Common myeloid progenitor, CD34-positive (primary cell): ENCODE measurements at regions not wholly inside any gene's neighbourhood (a gene's known extent, or its start where the extent isn't known, plus 50 kb on each side); places are given as distances from the start of the nearest gene placed in this dataset.

ENCODE experiments used
- CTCF ChIA-PET: fragments of 350-600 bp; sonication (Branson Sonifier 250); formaldehyde crosslinking; loops from one replicate; lab custom pipeline; 2021; ENCODE audit warnings: antibody characterized with exemption; lab: Charles Lee
- POLR2A ChIA-PET: fragments of 350-600 bp; sonication (Branson Sonifier 250); formaldehyde crosslinking; loops from one replicate; lab custom pipeline; 2021; ENCODE audit warnings: antibody characterized with exemption; lab: Charles Lee
- DNase-seq, 3 donors: peaks; one replicate each; pipeline versions ENCODE4 v3.0.0 to v3.0.0-alpha.2; 2013
- H3K27ac ChIP-seq, 2 experiments: 1 replicate in 1 of 2; 2 replicates in 1 of 2; pipeline ENCODE4 v1.7.0; 2013; ENCODE audit warnings: inconsistent platforms in 2 of 2, low read length in 2 of 2, mild to moderate bottlenecking in 2 of 2, low read depth in 1 of 2, moderate library complexity in 1 of 2; ENCODE audit not compliant: severe bottlenecking in 2 of 2, insufficient read depth in 1 of 2, poor library complexity in 1 of 2
- H3K27me3 ChIP-seq, 5 experiments: replicated peaks in 2 of 5; 1 replicate in 3 of 5; 2 replicates in 2 of 5; pipeline versions ENCODE4 v1.6.1 to v1.7.0; 2013; ENCODE audit warnings: low read length in 4 of 5, mild to moderate bottlenecking in 2 of 5, moderate library complexity in 2 of 5, inconsistent platforms in 1 of 5; ENCODE audit not compliant: insufficient read depth in 5 of 5, control insufficient read depth in 4 of 5
- H3K36me3 ChIP-seq, 4 experiments: 1 replicate in 2 of 4; 2 replicates in 2 of 4; pipeline versions ENCODE4 v1.6.1 to v1.7.0; 2013; ENCODE audit warnings: low read length in 3 of 4, control low read depth in 1 of 4, mild to moderate bottlenecking in 1 of 4; ENCODE audit not compliant: control insufficient read depth in 4 of 4, insufficient read depth in 4 of 4
- H3K4me1 ChIP-seq, 4 experiments: 1 replicate in 3 of 4; 2 replicates in 1 of 4; pipeline versions ENCODE4 v1.6.1 to v1.7.1; 2013; ENCODE audit warnings: low read length in 3 of 4, mild to moderate bottlenecking in 3 of 4, control low read depth in 1 of 4, inconsistent platforms in 1 of 4, moderate library complexity in 1 of 4; ENCODE audit not compliant: control insufficient read depth in 4 of 4, insufficient read depth in 4 of 4; ENCODE audit errors: control extremely low read depth in 1 of 4
- H3K4me3 ChIP-seq, 7 experiments: 1 replicate in 4 of 7; 2 replicates in 3 of 7; pipeline versions ENCODE4 v1.5.1 to v1.7.0; 2013; ENCODE audit warnings: mild to moderate bottlenecking in 7 of 7, low read length in 6 of 7, moderate library complexity in 6 of 7, inconsistent platforms in 2 of 7, low read depth in 2 of 7, control low read depth in 1 of 7; ENCODE audit not compliant: insufficient read depth in 4 of 7, control insufficient read depth in 1 of 7; ENCODE audit errors: extremely low read depth in 1 of 7
- H3K9me3 ChIP-seq, 5 experiments: 1 replicate in 4 of 5; 2 replicates in 1 of 5; pipeline versions ENCODE4 v1.6.1 to v1.7.1; 2013; ENCODE audit warnings: low read length in 4 of 5, mild to moderate bottlenecking in 2 of 5, inconsistent platforms in 1 of 5, low read depth in 1 of 5, moderate library complexity in 1 of 5; ENCODE audit not compliant: control insufficient read depth in 4 of 5, insufficient read depth in 2 of 5; ENCODE audit errors: control extremely low read depth in 1 of 5
- WGBS: methylation state at CpG from one replicate; pipeline ENCODE4 v1.1.5; 2013; ENCODE audit not compliant: insufficient coverage; 5-methylcytosine and 5-hydroxymethylcytosine counted together

DNA sequence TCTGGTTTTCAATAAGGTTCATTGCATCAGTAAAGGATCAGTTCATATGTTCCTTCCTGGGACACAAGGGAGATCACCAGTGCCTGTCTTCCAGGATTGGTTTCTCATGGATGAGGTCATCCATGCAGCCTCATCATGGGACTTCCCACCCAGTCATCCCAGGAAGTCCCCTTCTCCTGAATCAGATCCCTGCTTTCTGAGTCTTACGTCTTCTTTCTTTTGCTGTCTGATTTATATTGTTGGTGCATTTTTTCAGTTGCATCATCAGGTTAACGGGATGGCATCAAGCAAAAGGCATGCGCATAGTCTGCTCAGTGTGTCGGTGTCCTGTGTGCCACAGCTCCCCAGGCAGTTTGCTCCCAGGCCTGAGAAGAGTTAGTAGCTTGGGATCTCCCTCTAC is 105.9 kb downstream of the SOX11 start:
- no peak overlapping the region for H3K4me3 ChIP-seq
- no peak overlapping the region for H3K27ac ChIP-seq
- 100% methylated on average over 3 of the region's 4 CpGs for WGBS
- DNase-seq, result no peak
- H3K4me1 ChIP-seq, result no peaks in the 10 kb centered on the region
- ChIA-PET POLR2A (no interaction called here), CTCF (no interaction called here)
- H3K27me3 ChIP-seq, result no peaks in the 10 kb centered on the region
- H3K36me3 ChIP-seq, result no peaks in the 10 kb centered on the region
- peaks cover 0 to 3% (median 0%) of the 10 kb centered on the region in 5 experiments for H3K9me3 ChIP-seq

DNA sequence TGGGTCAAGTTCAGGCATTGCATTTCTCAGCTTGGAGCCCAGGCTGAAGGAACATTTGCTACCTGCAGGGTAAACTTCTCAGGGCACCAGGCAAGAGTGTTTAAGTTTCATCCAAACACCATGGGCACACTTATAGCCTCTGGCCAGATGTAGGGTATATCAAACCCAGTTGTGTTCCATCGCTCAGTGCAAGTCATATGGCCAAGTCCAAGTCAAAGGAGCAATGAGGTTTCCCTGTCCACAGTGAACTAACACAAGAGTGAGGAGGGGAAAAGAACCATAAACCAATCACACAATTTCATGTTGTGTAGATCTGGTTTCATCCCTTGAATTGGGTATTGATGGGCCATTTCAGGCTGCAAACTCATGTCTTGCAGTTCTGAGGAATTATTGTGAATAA is 107.2 kb downstream of the SOX11 start:
- CTCF ChIA-PET, result no interaction called here
- no CpG with 5 or more reads among the region's 1 CpG for WGBS
- Histone ChIP-seq H3K4me1 (no peaks in the 10 kb centered on the region), H3K27me3 (no peaks in the 10 kb centered on the region), H3K27ac (no peak overlapping the region), H3K4me3 (no peak overlapping the region), H3K36me3 (no peaks in the 10 kb centered on the region), H3K9me3 (peaks cover 0 to 3% (median 0%) of the 10 kb centered on the region in 5 experiments)
- POLR2A ChIA-PET, result no interaction called here
- DNase-seq, result no peak

DNA sequence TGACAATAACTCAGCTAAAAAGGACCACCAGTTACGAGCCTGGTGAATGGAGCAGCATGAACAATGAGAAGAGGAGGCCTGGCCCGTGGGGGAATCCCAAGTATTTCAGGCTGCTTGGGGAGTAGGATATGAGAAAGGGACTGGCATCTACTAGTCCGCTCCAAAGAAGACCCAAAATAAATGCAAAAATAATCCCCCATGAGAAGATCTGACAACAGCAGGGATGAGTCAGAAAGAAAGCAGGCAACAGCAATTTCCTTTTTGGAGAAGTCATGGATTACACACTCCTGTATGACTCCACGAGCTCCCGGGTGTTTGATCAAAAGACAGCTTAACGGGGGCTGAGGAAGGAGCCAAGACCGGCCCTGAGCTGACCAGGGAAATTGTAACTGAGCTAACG is 111.4 kb downstream of the SOX11 start:
- no peak overlapping the region for H3K27ac ChIP-seq
- H3K27me3 ChIP-seq, result no peaks in the 10 kb centered on the region
- ChIA-PET CTCF (no interaction called here), POLR2A (no interaction called here)
- 87% methylated on average over 7 of the region's 8 CpGs for WGBS
- no peaks in the 10 kb centered on the region for H3K36me3 ChIP-seq
- no peak overlapping the region for H3K4me3 ChIP-seq
- H3K4me1 ChIP-seq, result no peaks in the 10 kb centered on the region
- H3K9me3 ChIP-seq, result peaks cover 0 to 3% (median 0%) of the 10 kb centered on the region in 5 experiments
- DNase-seq, result no peak

DNA sequence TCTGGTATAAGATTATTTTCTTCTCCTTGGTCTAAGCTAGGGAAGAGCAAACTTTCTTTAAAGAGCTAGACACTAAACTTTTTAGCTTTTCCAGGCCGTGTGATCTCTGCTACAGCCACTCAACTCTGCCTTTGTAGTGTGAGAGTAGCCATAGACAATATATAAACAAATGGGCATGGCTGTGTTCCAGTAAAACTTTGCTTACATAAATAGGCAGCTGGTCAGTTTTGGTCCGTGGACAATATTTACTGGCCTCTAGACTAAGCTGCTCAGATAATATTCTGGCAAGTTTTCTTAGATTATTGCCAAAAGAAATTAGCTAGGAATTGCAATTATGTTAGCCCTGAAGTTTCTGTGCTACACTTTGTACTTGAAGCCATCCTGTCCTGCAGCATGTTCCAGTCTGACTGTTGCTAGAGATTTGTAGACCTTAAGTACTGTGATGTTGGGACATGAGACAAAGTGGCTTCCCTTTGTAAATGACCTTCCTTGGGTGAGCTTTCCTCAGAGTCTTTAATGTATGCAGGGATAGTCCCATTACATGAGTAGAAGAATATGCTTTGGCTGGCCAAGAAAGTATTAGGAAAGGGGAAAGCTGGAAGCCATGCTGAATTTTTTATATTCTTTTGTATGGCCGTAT is 126.9 kb downstream of the SOX11 start:
- 82% methylated on average over 2 of the region's 3 CpGs for WGBS
- POLR2A ChIA-PET, result no interaction called here

DNA sequence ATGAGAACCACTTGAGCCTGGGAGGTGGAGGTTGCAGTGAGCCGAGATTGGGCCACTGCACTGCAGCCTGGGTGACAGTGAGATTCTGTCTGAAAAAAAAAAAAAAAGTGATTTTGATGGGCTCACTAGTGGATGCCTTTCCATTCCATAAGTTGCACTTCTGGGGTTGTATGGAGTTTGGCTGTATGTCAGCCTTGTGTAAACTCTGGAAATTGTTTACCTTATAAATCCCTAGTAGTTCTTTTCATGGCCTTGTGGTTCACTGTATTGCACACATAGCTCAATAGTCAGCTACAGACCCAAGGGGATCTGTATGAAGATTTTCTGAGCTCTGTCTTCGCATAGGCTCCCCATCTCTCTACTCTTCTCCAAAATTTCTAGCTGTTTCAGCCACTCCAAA is 131.9 kb downstream of the SOX11 start:
- POLR2A ChIA-PET, result no interaction called here
- Histone ChIP-seq H3K4me3 (no peak overlapping the region), H3K27me3 (no peaks in the 10 kb centered on the region), H3K9me3 (no peaks in the 10 kb centered on the region), H3K27ac (no peak overlapping the region), H3K4me1 (no peaks in the 10 kb centered on the region), H3K36me3 (no peaks in the 10 kb centered on the region)
- CTCF ChIA-PET, result no interaction called here
- WGBS, result no CpG with 5 or more reads among the region's 2 CpGs
- DNase-seq, result no peak

More for the DNA sequence above, 126.9 kb downstream of the SOX11 start:
- DNase-seq, result no peak
- Histone ChIP-seq H3K27ac (no peak overlapping the region), H3K4me3 (no peak overlapping the region), H3K4me1 (no peaks in the 10 kb centered on the region), H3K27me3 (no peaks in the 10 kb centered on the region), H3K36me3 (no peaks in the 10 kb centered on the region), H3K9me3 (no peaks in the 10 kb centered on the region)
- CTCF ChIA-PET, result no interaction called here

- no peaks in the 10 kb centered on the region for H3K4me1 ChIP-seq
- WGBS, result 100% methylated on average over 1 of the region's 1 CpG
- no peaks in the 10 kb centered on the region for H3K9me3 ChIP-seq
- H3K36me3 ChIP-seq, result no peaks in the 10 kb centered on the region
- ChIA-PET POLR2A (no interaction called here), CTCF (no interaction called here)
- no peak overlapping the region for H3K4me3 ChIP-seq
- no peaks in the 10 kb centered on the region for H3K27me3 ChIP-seq
- no peak for DNase-seq
- H3K27ac ChIP-seq, result no peak overlapping the region
Observed at GRCh38 chr2:5825686-5826085, 133.5 kb downstream of the SOX11 start.

- POLR2A ChIA-PET, result no interaction called here
- no peak for DNase-seq
Observed at GRCh38 chr2:5826979-5827655, 134.9 kb downstream of the SOX11 start.

More at GRCh38 chr2:5826979-5827655, 134.9 kb downstream of the SOX11 start:
- Histone ChIP-seq H3K27ac (no peak overlapping the region), H3K36me3 (no peaks in the 10 kb centered on the region), H3K27me3 (no peaks in the 10 kb centered on the region), H3K9me3 (no peaks in the 10 kb centered on the region), H3K4me3 (no peak overlapping the region), H3K4me1 (no peaks in the 10 kb centered on the region)
- WGBS, result 92% methylated on average over 2 of the region's 5 CpGs
- CTCF ChIA-PET, result no interaction called here
